Astrocyte (in vitro differentiated cells and primary cell): ENCODE measurements at regions not wholly inside any gene's neighbourhood (a gene's known extent, or its start where the extent isn't known, plus 50 kb on each side); places are given as distances from the start of the nearest gene placed in this dataset.

Experiments
- DNase-seq: peaks from one replicate; pipeline ENCODE4 v3.0.0-alpha.2; 2010; ENCODE audit warnings: low read depth
- FAIRE-seq: peaks from 2 replicates; lab custom pipeline; 2011; peaks lifted over from hg19 to GRCh38; lab: Jason Lieb, UNC
- H2AFZ ChIP-seq: 2 replicates; pipeline ENCODE4 v1.6.0; 2012; ENCODE audit warnings: low read depth, low read length, inconsistent platforms
- H3K27ac ChIP-seq: 2 replicates; pipeline ENCODE4 v1.5.1; 2011; ENCODE audit warnings: low read depth, low read length, inconsistent platforms
- H3K27me3 ChIP-seq: 2 replicates; pipeline ENCODE4 v1.6.0; 2011; ENCODE audit warnings: low read length, inconsistent platforms; ENCODE audit not compliant: insufficient read depth
- H3K36me3 ChIP-seq: 2 replicates; pipeline ENCODE4 v1.5.1; 2011; ENCODE audit warnings: low read length, inconsistent platforms; ENCODE audit not compliant: insufficient read depth
- H3K4me1 ChIP-seq: 2 replicates; pipeline ENCODE4 v1.5.1; 2011; ENCODE audit warnings: low read length, inconsistent platforms; ENCODE audit not compliant: insufficient read depth
- H3K4me2 ChIP-seq: 2 replicates; pipeline ENCODE4 v1.6.0; 2012; ENCODE audit warnings: low read length, inconsistent platforms
- H3K4me3 ChIP-seq: 2 replicates; pipeline ENCODE4 v1.5.1; 2011; ENCODE audit warnings: low read depth, mild to moderate bottlenecking, low read length, inconsistent platforms; ENCODE audit not compliant: insufficient read depth
- H3K79me2 ChIP-seq: 2 replicates; pipeline ENCODE4 v1.6.0; 2012; ENCODE audit warnings: mild to moderate bottlenecking, low read length, inconsistent platforms; ENCODE audit not compliant: insufficient read depth
- H3K9ac ChIP-seq: 2 replicates; pipeline ENCODE4 v1.6.0; 2012; ENCODE audit warnings: mild to moderate bottlenecking, low read length, inconsistent platforms
- H3K9me3 ChIP-seq: 2 replicates; pipeline ENCODE4 v1.5.1; 2012; ENCODE audit warnings: low read depth, mild to moderate bottlenecking, low read length, inconsistent platforms; ENCODE audit not compliant: insufficient read depth
- H4K20me1 ChIP-seq: 2 replicates; pipeline ENCODE4 v1.6.0; 2012; ENCODE audit warnings: low read length, inconsistent platforms; ENCODE audit not compliant: insufficient read depth
- H3K27ac Mint-ChIP-seq: one replicate; pipeline ENCODE4 v1.8.0; 2021; ENCODE audit warnings: mild to moderate bottlenecking, mixed read lengths; ENCODE audit not compliant: unreplicated experiment
- H3K27me3 Mint-ChIP-seq: one replicate; pipeline ENCODE4 v1.8.0; 2021; ENCODE audit warnings: low read depth, mixed read lengths; ENCODE audit not compliant: unreplicated experiment
- H3K36me3 Mint-ChIP-seq: one replicate; pipeline ENCODE4 v1.8.0; 2021; ENCODE audit warnings: low read depth, mixed read lengths; ENCODE audit not compliant: unreplicated experiment
- H3K4me1 Mint-ChIP-seq: one replicate; pipeline ENCODE4 v1.8.0; 2021; ENCODE audit warnings: low read depth, mixed read lengths; ENCODE audit not compliant: unreplicated experiment
- H3K4me3 Mint-ChIP-seq: one replicate; pipeline ENCODE4 v1.8.0; 2021; ENCODE audit warnings: mild to moderate bottlenecking, moderate library complexity, mixed read lengths; ENCODE audit not compliant: unreplicated experiment
- H3K9me3 Mint-ChIP-seq: one replicate; pipeline ENCODE4 v1.8.0; 2021; ENCODE audit warnings: mild to moderate bottlenecking, mixed read lengths; ENCODE audit not compliant: unreplicated experiment
- CTCF ChIP-seq: IDR thresholded peaks from 2 replicates; pipeline ENCODE4 v1.5.1; 2011; ENCODE audit warnings: low read depth, mild to moderate bottlenecking, inconsistent platforms, low read length, moderate library complexity; ENCODE audit not compliant: insufficient read depth
- EZH2 ChIP-seq: IDR thresholded peaks from 2 replicates; pipeline ENCODE4 v1.6.1; 2012; ENCODE audit warnings: mild to moderate bottlenecking, low read length, inconsistent platforms; ENCODE audit not compliant: insufficient read depth

DNA sequence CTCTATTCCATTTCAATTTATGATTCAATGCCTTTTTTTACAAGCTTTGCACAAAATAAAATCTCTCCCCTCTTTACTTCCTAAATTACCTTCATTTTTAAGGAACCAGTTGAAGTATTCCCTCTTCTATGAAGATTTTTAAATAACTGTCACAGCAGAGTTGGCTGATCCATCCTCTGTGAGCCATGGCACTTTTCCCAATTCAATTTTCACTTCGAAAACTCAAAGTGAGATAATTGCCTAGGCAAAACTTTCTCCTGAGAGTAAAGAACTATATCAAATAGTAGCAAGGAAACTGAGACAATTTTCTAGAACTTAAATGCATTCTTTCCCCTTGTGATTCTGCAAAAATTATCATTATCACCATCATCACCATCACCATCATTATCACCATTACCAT lies 259.9 kb upstream of the ARHGAP20 start:
- DNase-seq = no peak
- peak overlapping the region; percentile 11 for H3K27ac Mint-ChIP-seq
- Histone ChIP-seq H3K36me3 (no peaks in the 10 kb centered on the region), H2AFZ (no peak overlapping the region), H3K4me1 (no peaks in the 10 kb centered on the region), H3K27ac (peak overlapping the region; percentile 18), H3K27me3 (peaks cover 6% of the 10 kb centered on the region), H4K20me1 (no peaks in the 10 kb centered on the region), H3K9ac (no peak overlapping the region), H3K9me3 (no peaks in the 10 kb centered on the region), H3K4me3 (no peak overlapping the region), H3K79me2 (no peaks in the 10 kb centered on the region), H3K4me2 (no peak overlapping the region)
- FAIRE-seq = no peak
- no peaks in the 10 kb centered on the region for H3K36me3 Mint-ChIP-seq
- no peaks in the 10 kb centered on the region for H3K27me3 Mint-ChIP-seq
- no peaks in the 10 kb centered on the region for H3K9me3 Mint-ChIP-seq
- H3K4me3 Mint-ChIP-seq = no peak overlapping the region
- peaks cover 11% of the 10 kb centered on the region for H3K4me1 Mint-ChIP-seq
- TF ChIP-seq EZH2 (no peak), CTCF (no peak)

- Mint-ChIP-seq H3K4me1 (peaks cover 11% of the 10 kb centered on the region), H3K27me3 (no peaks in the 10 kb centered on the region), H3K27ac (peak overlapping the region; percentile 23), H3K4me3 (no peak overlapping the region), H3K36me3 (no peaks in the 10 kb centered on the region), H3K9me3 (no peaks in the 10 kb centered on the region)
- H3K4me1 ChIP-seq = no peaks in the 10 kb centered on the region
- H3K36me3 ChIP-seq = no peaks in the 10 kb centered on the region
- no peaks in the 10 kb centered on the region for H3K9me3 ChIP-seq
- H3K79me2 ChIP-seq = no peaks in the 10 kb centered on the region
- FAIRE-seq (no peak), DNase-seq (peak; percentile 98)
- H3K27me3 ChIP-seq = peaks cover 6% of the 10 kb centered on the region
- no peak overlapping the region for H3K4me2 ChIP-seq
- H4K20me1 ChIP-seq = no peaks in the 10 kb centered on the region
- no peak overlapping the region for H3K9ac ChIP-seq
- H3K27ac ChIP-seq = no peak overlapping the region
- no peak overlapping the region for H2AFZ ChIP-seq
- TF ChIP-seq EZH2 (no peak), CTCF (no peak)
- no peak overlapping the region for H3K4me3 ChIP-seq
Observed at GRCh38 chr11:110971140-110971539, 258.9 kb upstream of the ARHGAP20 start.

DNA sequence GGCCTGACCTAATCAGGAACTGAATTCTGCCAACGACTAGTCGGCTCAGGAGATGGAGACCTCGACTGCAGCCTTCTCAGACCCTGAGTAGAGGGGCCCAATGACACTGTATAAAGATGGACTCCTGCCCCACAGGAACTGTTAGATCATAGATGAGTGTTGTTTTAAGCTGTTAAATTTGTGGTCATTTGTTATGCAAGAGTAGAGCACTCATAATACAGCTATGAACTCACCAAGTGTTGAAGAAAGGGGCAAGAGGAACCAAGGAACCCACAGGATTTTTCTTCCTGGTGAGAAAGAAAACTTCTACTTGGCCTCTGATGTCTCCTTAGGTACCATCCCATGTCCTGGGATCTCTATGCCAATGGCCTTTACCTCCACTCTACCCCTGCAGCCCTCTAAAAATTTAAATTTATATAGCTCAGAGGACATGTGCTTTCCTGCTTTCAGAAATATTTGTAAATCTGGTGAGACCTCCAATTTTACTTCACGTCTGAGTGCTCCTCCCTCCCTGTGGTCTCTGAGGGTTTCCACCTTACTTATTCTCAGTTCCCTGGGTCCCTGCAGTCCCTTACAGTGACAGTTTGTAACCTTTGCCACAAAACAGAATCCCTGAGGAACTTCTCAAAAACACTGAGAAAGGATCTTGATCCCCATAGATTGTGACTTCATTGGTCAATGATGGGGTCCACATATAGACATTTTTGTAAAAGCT lies 256.3 kb upstream of the ARHGAP20 start:
- no peak overlapping the region for H3K4me3 ChIP-seq
- H3K27me3 ChIP-seq = peaks cover 6% of the 10 kb centered on the region
- H3K9me3 ChIP-seq = no peaks in the 10 kb centered on the region
- H3K4me2 ChIP-seq = no peak overlapping the region
- no peaks in the 10 kb centered on the region for H4K20me1 ChIP-seq
- Mint-ChIP-seq H3K27me3 (peaks cover 1% of the 10 kb centered on the region), H3K9me3 (peaks cover 3% of the 10 kb centered on the region), H3K27ac (no peak overlapping the region), H3K4me1 (peaks cover 11% of the 10 kb centered on the region), H3K36me3 (no peaks in the 10 kb centered on the region), H3K4me3 (no peak overlapping the region)
- no peak overlapping the region for H3K9ac ChIP-seq
- no peaks in the 10 kb centered on the region for H3K4me1 ChIP-seq
- H3K36me3 ChIP-seq = no peaks in the 10 kb centered on the region
- no peak overlapping the region for H3K27ac ChIP-seq
- DNase-seq (peak; percentile 28), FAIRE-seq (no peak)
- H2AFZ ChIP-seq = no peak overlapping the region
- no peak for TF ChIP-seq EZH2
- TF ChIP-seq CTCF = no peak
- no peaks in the 10 kb centered on the region for H3K79me2 ChIP-seq
